Activated CD4-positive, CD25-positive, alpha-beta regulatory T cell treated with anti-CD3 and anti-CD28 coated beads, Interleukin-2, amount 50 U/mL, for 16 hours (primary cell): ENCODE measurements at regions not wholly inside any gene's neighbourhood (a gene's known extent, or its start where the extent isn't known, plus 50 kb on each side); places are given as distances from the start of the nearest gene placed in this dataset.
"Not testable (repeated sequence)": the region's sequence is repeated elsewhere in the genome, so short reads cannot be mapped to it uniquely, and the experiment has no call there.

Experiments
- DNase-seq: peaks from one replicate; pipeline ENCODE4 v3.0.0-alpha.2; 2020; ENCODE audit warnings: low read depth, low spot score

GRCh38 chr9:89929673-89930480 lies 325.1 kb downstream of the GADD45G start:
- DNase-seq: no peak

- DNase-seq: no peak
Measured at GRCh38 chr9:89933578-89933977, 328.8 kb downstream of the GADD45G start.

DNA sequence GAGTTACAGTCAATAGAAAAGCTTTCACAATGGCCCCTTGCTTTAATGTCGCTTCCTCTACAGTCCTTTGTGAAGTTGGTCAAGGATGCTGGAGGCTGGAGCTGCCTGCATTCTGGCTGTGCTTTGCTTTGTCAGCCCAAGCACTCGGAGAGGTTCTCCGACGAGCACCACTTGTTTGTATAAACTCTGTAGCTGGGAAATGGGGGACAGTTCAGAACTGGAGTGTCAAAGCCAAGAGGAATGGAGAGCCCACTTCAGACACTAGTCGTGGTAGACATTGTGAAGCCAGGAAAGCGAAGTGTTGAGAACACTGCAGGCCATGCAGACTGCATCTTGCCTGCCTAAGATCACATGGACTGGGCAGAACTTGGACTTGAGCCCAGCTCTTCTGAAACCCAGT lies 330.3 kb downstream of the GADD45G start:
- no peak for DNase-seq

GRCh38 chr9:89935801-89936200 lies 331.0 kb downstream of the GADD45G start:
- DNase-seq: no peak

DNA sequence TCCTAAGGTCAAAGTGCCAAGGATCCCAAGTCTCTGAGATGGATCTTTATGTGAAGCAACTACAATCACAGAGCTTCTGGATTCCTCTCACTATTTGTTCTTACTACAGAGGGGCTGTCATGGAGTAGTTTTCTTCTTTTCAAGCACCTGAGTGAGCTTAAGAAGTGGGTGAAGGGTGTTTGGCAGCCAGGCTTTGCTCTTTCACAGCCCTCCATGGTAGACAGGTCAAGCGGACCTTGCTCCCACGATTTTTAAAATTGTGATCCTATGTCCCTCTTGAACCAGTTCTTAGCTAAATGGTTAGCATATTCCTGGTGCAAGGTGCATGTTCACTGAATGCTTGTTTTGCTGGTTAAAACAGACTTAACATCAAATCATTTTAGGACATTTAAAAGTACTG lies 332.2 kb downstream of the GADD45G start:
- no peak for DNase-seq

- DNase-seq: no peak
Measured at GRCh38 chr9:89939181-89939580, 334.4 kb downstream of the GADD45G start.

DNA sequence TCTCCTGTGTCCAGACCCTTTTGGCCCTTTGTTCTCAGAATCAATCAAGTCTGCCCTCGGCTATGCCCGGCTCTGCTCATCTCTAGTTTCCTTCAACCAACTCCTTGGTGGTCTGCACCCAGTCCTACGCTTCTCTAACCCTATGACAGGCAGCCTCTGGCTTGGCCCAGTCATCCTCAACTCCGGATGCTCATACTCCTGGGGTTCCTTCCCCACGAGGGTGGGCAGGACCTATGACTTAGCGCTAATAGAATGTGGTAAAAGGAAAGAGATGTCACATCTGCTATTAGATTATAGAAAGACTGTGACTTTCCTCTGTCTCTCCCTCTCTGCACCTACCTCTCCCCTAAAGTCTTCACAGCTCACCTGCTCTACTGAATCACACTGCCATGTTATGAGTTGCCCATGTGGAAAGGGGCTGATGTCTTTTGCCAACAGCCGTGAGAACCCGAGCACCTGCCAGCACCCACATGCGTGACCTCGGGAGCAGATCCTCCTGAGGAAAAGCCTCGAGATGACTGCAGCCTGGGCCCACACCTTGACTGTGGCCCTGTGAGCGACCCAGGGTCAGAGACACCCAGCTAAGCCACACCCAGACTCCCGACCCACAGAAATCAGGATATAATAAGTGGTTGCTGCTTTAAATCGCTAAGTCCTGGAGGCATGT lies 334.9 kb downstream of the GADD45G start:
- no peak for DNase-seq

DNA sequence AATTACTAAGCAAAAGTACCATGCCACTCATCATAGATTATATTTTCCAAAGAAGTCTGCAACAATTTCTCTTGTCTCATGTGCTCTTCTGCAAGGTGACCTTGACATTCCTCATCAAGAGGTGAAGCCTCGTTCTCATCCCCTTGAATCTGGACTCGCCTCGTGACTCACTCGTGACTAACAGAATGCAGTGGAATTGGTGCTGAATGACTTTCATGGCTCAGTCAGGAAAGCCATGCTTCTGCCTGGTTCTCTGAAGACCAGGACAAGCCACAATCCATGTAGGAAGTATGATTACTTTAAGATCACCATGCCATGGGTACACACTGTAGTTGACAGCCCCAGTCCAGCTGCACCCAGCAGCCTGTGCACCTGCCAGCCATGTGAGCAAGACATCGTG lies 335.8 kb downstream of the GADD45G start:
- DNase-seq: no peak

GRCh38 chr9:89941875-89942274 lies 337.1 kb downstream of the GADD45G start:
- no peak for DNase-seq

DNA sequence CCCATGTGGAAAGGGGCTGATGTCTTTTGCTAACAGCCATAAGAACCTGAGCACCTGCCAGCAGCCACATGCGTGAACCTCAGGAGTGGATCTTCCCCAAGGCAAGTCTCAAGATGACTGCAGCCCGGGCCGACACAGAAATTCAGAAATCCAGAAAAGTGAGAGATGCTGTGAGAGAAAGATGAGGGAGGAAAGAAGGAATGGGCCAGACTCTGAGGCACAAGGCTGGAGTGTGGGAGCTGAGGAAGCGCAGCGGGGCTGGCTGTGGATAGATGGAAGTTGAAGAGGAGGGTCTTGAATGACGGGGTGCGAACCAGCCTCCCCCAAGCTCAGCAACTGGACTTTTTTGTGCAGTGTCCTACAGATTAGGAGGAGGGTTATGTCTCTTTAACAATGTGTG lies 337.8 kb downstream of the GADD45G start:
- DNase-seq: no peak

- DNase-seq: no peak
Measured at GRCh38 chr9:89943309-89943708, 338.5 kb downstream of the GADD45G start.

GRCh38 chr9:89943728-89944127 lies 338.9 kb downstream of the GADD45G start:
- DNase-seq: no peak

DNA sequence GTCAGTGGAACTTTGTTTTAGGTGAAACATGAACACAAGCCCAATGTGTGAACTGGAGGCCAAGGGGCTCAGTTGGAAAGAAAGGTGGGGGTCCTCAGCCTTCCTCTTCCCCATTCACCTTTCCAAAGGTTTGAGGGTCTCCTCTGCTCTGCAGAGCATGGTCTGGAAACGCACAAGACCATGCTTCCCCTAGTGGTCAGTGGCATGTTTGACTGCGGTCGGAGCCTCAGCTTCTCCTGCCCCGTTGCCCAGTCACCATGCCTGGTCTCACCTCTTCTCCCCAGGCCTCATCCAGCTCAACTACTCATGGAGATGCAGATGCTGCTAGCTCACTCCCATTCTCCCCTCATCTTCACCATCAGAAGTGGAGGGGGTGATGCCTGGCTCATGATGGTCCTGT lies 340.3 kb downstream of the GADD45G start:
- DNase-seq: no peak

- no peak for DNase-seq
Measured at GRCh38 chr9:89946741-89947140, 341.9 kb downstream of the GADD45G start.

GRCh38 chr9:89949111-89949510 lies 344.3 kb downstream of the GADD45G start:
- no peak for DNase-seq

GRCh38 chr9:89951675-89952074 lies 346.9 kb downstream of the GADD45G start:
- DNase-seq: no peak

DNA sequence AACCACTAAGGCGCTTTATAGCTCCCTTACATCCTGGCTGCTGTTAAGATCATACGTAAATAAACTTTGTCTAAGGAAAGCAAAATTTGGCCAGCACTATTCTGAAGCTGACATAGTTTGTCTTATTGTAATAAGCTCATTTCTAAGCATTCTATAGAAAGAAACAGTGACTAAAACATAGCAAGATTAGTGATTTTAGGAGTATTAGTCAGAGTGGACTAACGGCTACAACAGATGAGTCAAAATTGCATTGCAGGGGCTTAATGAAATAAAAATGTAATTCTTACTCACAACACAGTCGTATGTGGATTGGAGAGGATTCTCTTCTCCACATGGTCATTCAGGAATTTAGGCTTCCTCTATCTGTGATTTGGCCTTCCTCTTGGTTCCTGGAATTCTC lies 347.6 kb downstream of the GADD45G start:
- no peak for DNase-seq

GRCh38 chr9:89953263-89953662 lies 348.5 kb downstream of the GADD45G start:
- DNase-seq: not testable (repeated sequence)

- DNase-seq: no peak
Measured at GRCh38 chr9:89953824-89954615, 349.2 kb downstream of the GADD45G start.

DNA sequence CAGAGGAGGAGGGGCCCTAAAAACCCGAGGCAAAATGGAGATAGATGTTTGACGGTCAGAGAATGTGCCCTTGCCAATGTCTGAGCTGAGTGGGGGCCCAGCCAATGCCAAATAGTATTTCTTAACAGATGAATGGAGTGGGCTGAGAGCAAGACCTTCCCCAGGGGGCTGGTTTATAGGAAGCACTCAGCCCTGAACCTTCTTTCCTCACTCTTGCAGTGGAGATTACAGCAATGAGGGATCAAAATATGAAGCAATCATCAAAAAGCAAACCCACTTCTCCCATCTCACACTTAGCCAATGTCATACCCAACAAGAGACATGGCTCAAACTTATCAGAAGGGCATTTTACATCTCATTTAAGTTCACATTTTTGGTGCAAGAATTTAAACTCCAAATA lies 350.3 kb downstream of the GADD45G start:
- DNase-seq: no peak

GRCh38 chr9:89955626-89956025 lies 350.8 kb downstream of the GADD45G start:
- no peak for DNase-seq

DNA sequence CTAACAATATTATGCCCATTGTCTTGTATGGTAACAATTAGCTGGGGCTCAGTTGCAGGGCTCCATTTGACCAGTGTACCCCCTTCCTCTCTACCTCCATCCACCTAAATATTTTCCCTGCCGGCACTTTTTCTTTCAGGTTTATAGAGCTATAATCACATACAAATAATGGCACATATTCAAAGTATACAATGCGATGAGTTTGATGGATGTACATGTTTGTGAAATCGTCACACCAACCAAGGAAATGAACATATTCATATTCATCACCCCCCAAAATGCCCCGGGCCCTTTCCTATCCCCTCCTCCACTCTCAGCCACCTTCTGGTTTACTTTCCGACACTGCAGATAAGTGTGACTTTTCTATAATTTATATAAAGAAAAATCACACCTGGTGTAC lies 351.5 kb downstream of the GADD45G start:
- DNase-seq: no peak

DNA sequence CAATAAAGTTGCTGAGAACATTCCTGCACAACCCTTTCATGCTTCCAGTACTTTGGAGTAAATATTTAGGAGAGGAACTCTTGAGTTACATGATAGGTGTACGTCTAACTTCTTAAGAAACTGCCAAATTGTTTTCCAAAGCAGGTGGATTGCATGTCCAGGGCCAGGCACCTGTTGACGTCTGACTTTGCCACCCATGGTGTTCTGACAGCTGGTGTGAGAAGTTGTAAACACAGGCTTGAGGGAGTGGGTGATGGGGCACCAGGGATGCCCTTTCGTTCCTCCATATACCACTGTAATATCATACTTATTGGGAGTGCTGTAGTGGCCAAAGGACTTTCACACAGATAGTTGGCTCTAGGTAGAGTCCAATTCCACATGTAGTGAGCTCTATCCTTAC lies 352.1 kb downstream of the GADD45G start:
- DNase-seq: no peak
